SK-N-SH (cell line): ENCODE measurements at regions not wholly inside any gene's neighbourhood (a gene's known extent, or its start where the extent isn't known, plus 50 kb on each side); places are given as distances from the start of the nearest gene placed in this dataset.

Experiments used
- CTCF ChIA-PET: fragments of 300-600, 350-600 bp; formaldehyde crosslinking; extraction: SDS; loops from one replicate; lab custom pipeline; 2021; lab: Yijun Ruan, JAX
- POLR2A ChIA-PET: fragments of 350-600 bp; sonication (Branson Sonifier 250); formaldehyde crosslinking; extraction: SDS; loops from one replicate; lab custom pipeline; 2020; ENCODE audit warnings: antibody characterized with exemption, inconsistent platforms; lab: Yijun Ruan, JAX
- DNase-seq: peaks from one replicate; pipeline ENCODE4 v3.0.0; 2012
- H2AFZ ChIP-seq: fragments of 200-600 bp; sonication (generic); 2 replicates; pipeline ENCODE4 v1.8.1; 2016; ENCODE audit warnings: antibody characterized with exemption, mild to moderate bottlenecking, low read depth
- H3F3A ChIP-seq: fragments of 200-600 bp; sonication (generic); replicated peaks from 2 replicates; pipeline ENCODE3; 2016; ENCODE audit warnings: antibody characterized with exemption, mild to moderate bottlenecking; ENCODE audit not compliant: insufficient read depth
- H3K27ac ChIP-seq, 2 experiments: fragments of 200-500 bp in 1 of 2; fragments of 200-600 bp in 1 of 2; sonication (Bioruptor generic) in 1 of 2; sonication (generic), shearing (Covaris generic) in 1 of 2; 2 replicates each; pipeline versions ENCODE4 v1.5.1 to v1.6.1; 2014 to 2016; ENCODE audit warnings: low read depth in 2 of 2, inconsistent platforms in 1 of 2, low read length in 1 of 2, mild to moderate bottlenecking in 1 of 2, mixed read lengths in 1 of 2
- H3K27me3 ChIP-seq: fragments of 200-600 bp; sonication (generic), shearing (Covaris generic); 2 replicates; pipeline ENCODE4 v1.6.1; 2016; ENCODE audit warnings: mixed run types; ENCODE audit not compliant: insufficient read depth
- H3K36me3 ChIP-seq, 2 experiments: fragments of 200-500 bp in 1 of 2; fragments of 200-600 bp in 1 of 2; sonication (Bioruptor generic) in 1 of 2; sonication (generic) in 1 of 2; replicated peaks in 1 of 2; 2 replicates each; pipeline versions ENCODE3 to v1.5.1; 2014 to 2016; ENCODE audit warnings: low read length in 1 of 2, mild to moderate bottlenecking in 1 of 2; ENCODE audit not compliant: insufficient read depth in 2 of 2, control insufficient read depth in 1 of 2
- H3K4me1 ChIP-seq, 2 experiments: fragments of 200-500 bp in 1 of 2; fragments of 200-600 bp in 1 of 2; sonication (Bioruptor generic) in 1 of 2; sonication (generic), shearing (Covaris generic) in 1 of 2; 2 replicates each; pipeline versions ENCODE4 v1.5.1 to v1.6.1; 2014 to 2016; ENCODE audit warnings: low read depth in 1 of 2, low read length in 1 of 2, mixed run types in 1 of 2; ENCODE audit not compliant: insufficient read depth in 2 of 2, control insufficient read depth in 1 of 2
- H3K4me2 ChIP-seq: fragments of 200-600 bp; sonication (generic), shearing (Covaris generic); 2 replicates; pipeline ENCODE4 v1.6.1; 2017; ENCODE audit warnings: mixed run types
- H3K4me3 ChIP-seq, 2 experiments: fragments of 200-500 bp in 1 of 2; fragments of 200-600 bp in 1 of 2; sonication (Bioruptor generic) in 1 of 2; sonication (generic), shearing (Covaris generic) in 1 of 2; 2 replicates each; pipeline versions ENCODE4 v1.5.1 to v1.8.1; 2014 to 2016; ENCODE audit warnings: low read depth in 2 of 2, inconsistent platforms in 1 of 2, low read length in 1 of 2, mild to moderate bottlenecking in 1 of 2, mixed read lengths in 1 of 2, moderate library complexity in 1 of 2
- H3K79me2 ChIP-seq: fragments of 200-600 bp; sonication (generic); 2 replicates; pipeline ENCODE4 v1.8.1; 2017; ENCODE audit warnings: mild to moderate bottlenecking; ENCODE audit not compliant: insufficient read depth
- H3K9ac ChIP-seq: fragments of 200-600 bp; sonication (generic); 2 replicates; pipeline ENCODE4 v1.6.1; 2017; ENCODE audit warnings: mixed run types
- H3K9me2 ChIP-seq: fragments of 200-600 bp; sonication (generic); 2 replicates; pipeline ENCODE4 v1.6.1; 2017; ENCODE audit warnings: mixed run types
- H3K9me3 ChIP-seq: fragments of 200-600 bp; sonication (generic); 2 replicates; pipeline ENCODE4 v1.6.1; 2017; ENCODE audit warnings: mixed run types, mild to moderate bottlenecking, moderate library complexity
- H4K20me1 ChIP-seq: fragments of 200-600 bp; sonication (generic); 2 replicates; pipeline ENCODE4 v1.6.1; 2017; ENCODE audit warnings: mild to moderate bottlenecking, mixed run types; ENCODE audit not compliant: insufficient read depth
- FOSL2 ChIP-seq: IDR thresholded peaks from 2 replicates; pipeline ENCODE4 v1.4.0; 2012; ENCODE audit warnings: low read depth, mild to moderate bottlenecking, moderate library complexity, borderline replicate concordance
- IRF3 ChIP-seq: fragments of 150-350 bp; IDR thresholded peaks from 2 replicates; pipeline ENCODE4 v1.6.1; 2016; ENCODE audit warnings: mild to moderate bottlenecking, low read depth, low read length
- JUND ChIP-seq: IDR thresholded peaks from 2 replicates; pipeline ENCODE4 v1.4.0; 2012
- PBX3 ChIP-seq: IDR thresholded peaks from 2 replicates; pipeline ENCODE4; 2012
- RXRA ChIP-seq: IDR thresholded peaks from 2 replicates; pipeline ENCODE4 v1.4.0; 2012; ENCODE audit warnings: low read depth, mild to moderate bottlenecking, borderline replicate concordance
- SMC3 ChIP-seq: IDR thresholded peaks from 2 replicates; pipeline ENCODE4 v1.6.1; 2012; ENCODE audit warnings: low read depth, low read length, improper control_type of control experiment
- TEAD4 ChIP-seq: IDR thresholded peaks from 2 replicates; pipeline ENCODE4 v1.4.0; 2012; ENCODE audit warnings: mild to moderate bottlenecking, borderline replicate concordance; ENCODE audit not compliant: insufficient read depth
- WGBS: methylation state at CpG from one replicate; pipeline ENCODE4 v1.1.6; 2017; ENCODE audit warnings: low lambda C conversion rate; 5-methylcytosine and 5-hydroxymethylcytosine counted together

GRCh38 chr6:168129292-168130167, 50.5 kb upstream of the FRMD1 start:
- no peak overlapping the region for H3K27ac ChIP-seq
- 75% methylated on average over 37 of the region's 40 CpGs for WGBS
- DNase-seq = no peak
- no peak overlapping the region for H3K4me2 ChIP-seq
- no peaks in the 10 kb centered on the region for H3K27me3 ChIP-seq
- CTCF ChIA-PET = interaction anchor here (0.9 to 1.7 kb wide), 3 partner anchors 69 to 226 kb away, joined by 3 to 5 read pairs (median 3); no protein-coding TSS in a partner anchor
- H3K9me3 ChIP-seq = no peaks in the 10 kb centered on the region
- H3K36me3 ChIP-seq = no peaks in the 10 kb centered on the region
- no peak overlapping the region for H3K4me3 ChIP-seq
- no peaks in the 10 kb centered on the region for H4K20me1 ChIP-seq
- TF ChIP-seq PBX3 (no peak), SMC3 (no peak)
- TF ChIP-seq, all 33 proteins: peak for 0
- Histone ChIP-seq H3K79me2 (no peaks in the 10 kb centered on the region), H3F3A (no peaks in the 10 kb centered on the region), H2AFZ (no peak overlapping the region), H3K9me2 (no peaks in the 10 kb centered on the region), H3K4me1 (no peaks in the 10 kb centered on the region; a peak in 1 of 4 replicates), H3K9ac (no peak overlapping the region)
- POLR2A ChIA-PET = no interaction called here

GRCh38 chr6:168128631-168129291, 49.7 kb upstream of the FRMD1 start:
- Histone ChIP-seq H2AFZ (no peak overlapping the region), H3K4me3 (no peak overlapping the region), H4K20me1 (no peaks in the 10 kb centered on the region), H3K9me2 (no peaks in the 10 kb centered on the region), H3K27me3 (no peaks in the 10 kb centered on the region), H3K27ac (no peak overlapping the region), H3K79me2 (no peaks in the 10 kb centered on the region), H3F3A (no peaks in the 10 kb centered on the region), H3K36me3 (no peaks in the 10 kb centered on the region)
- DNase-seq = no peak
- POLR2A ChIA-PET = no interaction called here
- 81% methylated on average over 13 of the region's 27 CpGs for WGBS
- TF ChIP-seq FOSL2 = no peak
- no peak for TF ChIP-seq PBX3
- TF ChIP-seq TEAD4 = no peak
- no peak for TF ChIP-seq JUND
- no peak for TF ChIP-seq RXRA
- TF ChIP-seq IRF3 = no peak
- TF ChIP-seq, all 33 proteins: peak for 0
- Histone ChIP-seq H3K9ac (no peak overlapping the region), H3K4me1 (no peaks in the 10 kb centered on the region; a peak in 1 of 4 replicates), H3K4me2 (no peak overlapping the region), H3K9me3 (peaks cover 3% of the 10 kb centered on the region; the same call in 1 of the 2 replicates)
- CTCF ChIA-PET = interaction anchor here (0.9 to 1.7 kb wide), 2 partner anchors 69 to 222 kb away, joined by 3 to 5 read pairs; no protein-coding TSS in a partner anchor
